OCI-LY7 (cell line): ENCODE measurements at regions not wholly inside any gene's neighbourhood (a gene's known extent, or its start where the extent isn't known, plus 50 kb on each side); places are given as distances from the start of the nearest gene placed in this dataset.

Experiments used
- CTCF ChIP-seq: fragments of 200-600 bp; sonication (generic); conservative IDR thresholded peaks from 2 replicates; pipeline ENCODE4 v1.5.1; 2014; ENCODE audit warnings: mild to moderate bottlenecking, antibody characterized with exemption, low read length, moderate library complexity, mixed read lengths
- EZH2phosphoT487 ChIP-seq: fragments of 200-600 bp; sonication (generic); IDR thresholded peaks from 2 replicates; pipeline ENCODE4 v1.6.1; 2018; ENCODE audit warnings: low read depth, borderline replicate concordance, mild to moderate bottlenecking, mixed run types, antibody characterized with exemption, low read length, moderate library complexity, mixed read lengths

GRCh38 chr14:32265584-32265983, 62.5 kb upstream of the RNU6-8 start:
- TF ChIP-seq CTCF (no peak), EZH2phosphoT487 (no peak)
